ENCODE measurements at regions not wholly inside any gene's neighbourhood (a gene's known extent, or its start where the extent isn't known, plus 50 kb on each side); places are given as distances from the start of the nearest gene placed in this dataset.
A peak's percentile ranks its signal among the peaks of the same experiment; 100 is the strongest.

DNA sequence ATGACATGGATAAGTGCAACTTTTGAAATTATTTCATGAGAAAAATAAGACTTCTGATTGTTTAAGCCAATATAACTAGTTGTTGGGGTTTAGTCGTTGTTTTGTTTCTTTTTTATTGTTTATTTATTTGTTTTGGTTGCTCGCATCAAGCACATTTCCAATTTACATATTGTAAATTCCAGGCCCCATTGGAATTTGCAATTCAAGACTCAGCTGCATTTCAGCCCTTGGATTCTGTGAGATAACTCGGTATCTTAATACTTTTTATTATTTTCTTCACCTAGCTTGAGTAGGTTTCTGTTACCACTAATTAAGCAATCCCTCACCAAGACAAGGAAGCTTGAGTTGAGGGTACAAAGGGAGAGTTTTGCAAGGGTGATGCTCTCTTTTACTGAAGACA is 318.3 kb upstream of the GATB start:
- H3K27ac Mint-ChIP-seq = no peak overlapping the region
- no peaks in the 10 kb centered on the region for H3K36me3 Mint-ChIP-seq (ENCODE audit: low read depth)
- H3K4me1 Mint-ChIP-seq (ENCODE audit: low read depth) = peaks cover 59% of the 10 kb centered on the region
- no peaks in the 10 kb centered on the region for H3K27me3 Mint-ChIP-seq
- no peak overlapping the region for H3K4me3 Mint-ChIP-seq
- H3K9me3 Mint-ChIP-seq = no peaks in the 10 kb centered on the region
- DNase-seq = no peak

DNA sequence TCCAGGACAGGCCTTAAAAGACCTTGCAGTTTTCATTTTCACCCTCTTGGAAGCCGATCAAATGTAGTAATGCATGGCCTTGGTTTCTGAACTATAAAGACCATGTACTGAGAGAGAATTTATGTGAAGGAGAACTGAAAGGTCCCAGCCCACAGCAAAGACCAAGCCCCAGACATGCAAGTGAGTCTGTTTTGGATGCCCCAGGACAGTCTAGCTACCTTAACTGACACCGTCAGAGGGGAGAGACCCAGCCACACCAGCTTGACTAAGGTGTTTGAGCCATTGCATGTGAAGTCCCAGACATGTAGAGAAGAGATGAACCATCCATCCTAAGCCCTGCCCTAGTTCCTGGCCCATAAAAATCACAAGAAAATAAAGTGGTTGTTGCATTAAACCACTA is 316.8 kb upstream of the GATB start:
- H3K27ac Mint-ChIP-seq = no peak overlapping the region
- H3K4me3 Mint-ChIP-seq = no peak overlapping the region
- H3K27me3 Mint-ChIP-seq = no peaks in the 10 kb centered on the region
- DNase-seq = no peak
- no peaks in the 10 kb centered on the region for H3K36me3 Mint-ChIP-seq (ENCODE audit: low read depth)
- H3K9me3 Mint-ChIP-seq = no peaks in the 10 kb centered on the region
- peaks cover 63% of the 10 kb centered on the region for H3K4me1 Mint-ChIP-seq (ENCODE audit: low read depth)

DNA sequence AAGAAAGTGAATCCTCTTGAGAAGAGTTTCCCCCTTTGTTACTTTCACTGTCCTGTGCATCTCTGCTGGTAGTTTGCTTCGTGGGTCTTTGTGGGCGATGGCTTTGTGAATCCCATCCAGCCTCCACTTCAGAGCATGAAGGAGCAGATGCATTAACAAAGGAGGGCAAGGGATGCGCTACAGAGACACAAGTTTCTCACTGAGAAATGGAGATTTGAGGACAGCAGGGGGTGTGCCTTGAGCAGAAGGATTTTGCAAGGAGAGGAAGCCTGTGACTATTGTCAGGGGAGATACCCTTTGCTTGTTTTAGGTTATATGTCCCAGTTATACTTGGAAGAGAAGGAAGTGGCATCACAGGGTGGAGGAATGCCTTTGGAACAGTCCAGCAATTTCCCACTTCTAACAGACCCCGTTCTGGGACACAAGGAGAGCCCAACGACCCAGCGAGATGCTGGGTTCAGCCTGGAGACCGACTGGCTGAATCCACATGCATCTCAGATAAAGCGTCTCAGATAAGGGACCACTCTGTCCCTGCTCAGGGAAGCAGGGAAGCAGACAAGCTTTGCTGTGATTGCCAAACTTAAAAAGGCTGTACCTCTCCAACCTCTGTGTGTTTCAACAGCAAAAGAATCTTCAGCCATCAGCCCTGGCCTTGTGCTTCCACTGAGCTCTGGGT is 314.6 kb upstream of the GATB start:
- Mint-ChIP-seq H3K4me1 (ENCODE audit: low read depth) (peaks cover 48% of the 10 kb centered on the region), H3K27me3 (no peaks in the 10 kb centered on the region), H3K36me3 (ENCODE audit: low read depth) (no peaks in the 10 kb centered on the region), H3K27ac (no peak overlapping the region), H3K4me3 (no peak overlapping the region), H3K9me3 (no peaks in the 10 kb centered on the region)
- DNase-seq = no peak

DNA sequence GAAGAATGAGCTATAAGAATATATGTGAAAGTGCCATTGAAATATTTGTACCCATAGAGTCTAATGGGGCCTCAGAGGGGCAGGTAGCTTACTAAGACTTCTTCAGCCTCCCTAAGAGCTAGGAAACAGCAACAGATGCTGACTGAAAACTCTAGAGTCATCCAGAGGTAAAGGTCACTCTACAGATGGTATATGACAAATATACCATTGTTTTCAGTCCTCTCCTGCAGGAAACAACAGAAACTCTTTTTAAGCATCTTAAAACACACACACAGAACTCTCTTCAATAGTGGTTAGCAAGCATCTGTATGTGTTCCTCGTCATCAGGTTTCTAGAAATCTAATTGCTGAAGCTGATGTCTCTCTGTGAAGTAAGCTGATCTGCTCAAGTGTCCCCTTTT is 313.8 kb upstream of the GATB start:
- H3K9me3 Mint-ChIP-seq = no peaks in the 10 kb centered on the region
- no peak overlapping the region for H3K27ac Mint-ChIP-seq
- DNase-seq = no peak
- peaks cover 39% of the 10 kb centered on the region for H3K4me1 Mint-ChIP-seq (ENCODE audit: low read depth)
- no peak overlapping the region for H3K4me3 Mint-ChIP-seq
- H3K36me3 Mint-ChIP-seq (ENCODE audit: low read depth) = no peaks in the 10 kb centered on the region
- no peaks in the 10 kb centered on the region for H3K27me3 Mint-ChIP-seq

DNA sequence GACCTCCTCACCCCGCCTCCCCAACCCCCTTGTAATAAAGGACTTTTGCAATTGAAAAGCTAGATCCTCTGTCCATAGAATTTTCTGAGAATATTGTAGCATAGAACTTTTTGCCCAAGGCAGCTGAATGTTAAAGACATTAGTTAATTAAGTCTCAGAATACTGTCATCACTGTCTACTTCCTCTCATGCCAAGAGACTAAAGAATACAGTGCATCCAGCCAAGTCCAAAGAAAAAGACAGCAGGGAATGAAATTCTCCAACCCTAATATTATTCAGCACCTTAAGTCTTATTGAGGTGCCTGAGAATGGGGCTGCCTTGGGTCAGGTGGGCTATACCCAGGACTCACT is 313.3 kb upstream of the GATB start:
- H3K36me3 Mint-ChIP-seq (ENCODE audit: low read depth) = no peaks in the 10 kb centered on the region
- no peaks in the 10 kb centered on the region for H3K27me3 Mint-ChIP-seq
- no peak overlapping the region for H3K4me3 Mint-ChIP-seq
- H3K4me1 Mint-ChIP-seq (ENCODE audit: low read depth) = peaks cover 36% of the 10 kb centered on the region
- H3K27ac Mint-ChIP-seq = no peak overlapping the region
- no peak for DNase-seq
- H3K9me3 Mint-ChIP-seq = no peaks in the 10 kb centered on the region

DNA sequence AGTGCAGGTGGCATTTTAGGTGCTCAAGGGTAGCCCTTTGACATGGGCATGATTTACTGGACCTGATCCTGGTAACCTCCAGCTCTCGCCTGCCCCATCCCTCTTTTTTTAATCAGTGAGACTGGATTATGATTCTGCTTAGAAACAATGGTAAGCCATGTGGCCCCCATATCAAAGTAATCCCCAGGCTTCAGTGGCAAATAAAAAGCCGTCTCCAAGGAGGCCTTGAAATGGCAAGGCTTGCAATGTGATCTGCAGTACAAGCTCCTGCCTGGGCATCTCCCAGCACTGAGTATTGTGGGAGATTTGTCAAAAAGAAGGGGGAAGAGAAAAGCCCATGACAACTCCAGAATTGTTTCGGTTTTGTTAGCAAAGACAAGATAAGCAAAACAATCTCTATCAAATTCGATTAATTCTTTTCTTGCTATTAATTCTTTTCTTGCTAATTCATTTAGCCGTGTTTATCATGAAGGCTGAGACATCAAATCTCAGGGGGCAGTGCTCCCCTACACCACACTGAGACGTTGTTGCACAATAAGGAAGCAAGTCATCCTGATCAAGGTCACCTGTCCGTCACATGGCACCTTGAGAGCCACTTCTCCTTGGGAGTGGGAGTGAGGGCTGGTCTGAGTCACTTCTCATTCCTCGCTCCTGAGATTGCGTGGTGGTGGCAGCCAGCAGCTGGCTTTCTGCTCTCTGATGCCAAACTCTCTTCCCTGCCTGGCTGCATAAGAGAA is 312.7 kb upstream of the GATB start:
- no peaks in the 10 kb centered on the region for H3K27me3 Mint-ChIP-seq
- DNase-seq = no peak
- H3K4me1 Mint-ChIP-seq (ENCODE audit: low read depth) = peaks cover 37% of the 10 kb centered on the region
- no peak overlapping the region for H3K4me3 Mint-ChIP-seq
- H3K9me3 Mint-ChIP-seq = no peaks in the 10 kb centered on the region
- H3K36me3 Mint-ChIP-seq (ENCODE audit: low read depth) = no peaks in the 10 kb centered on the region
- H3K27ac Mint-ChIP-seq = no peak overlapping the region

DNA sequence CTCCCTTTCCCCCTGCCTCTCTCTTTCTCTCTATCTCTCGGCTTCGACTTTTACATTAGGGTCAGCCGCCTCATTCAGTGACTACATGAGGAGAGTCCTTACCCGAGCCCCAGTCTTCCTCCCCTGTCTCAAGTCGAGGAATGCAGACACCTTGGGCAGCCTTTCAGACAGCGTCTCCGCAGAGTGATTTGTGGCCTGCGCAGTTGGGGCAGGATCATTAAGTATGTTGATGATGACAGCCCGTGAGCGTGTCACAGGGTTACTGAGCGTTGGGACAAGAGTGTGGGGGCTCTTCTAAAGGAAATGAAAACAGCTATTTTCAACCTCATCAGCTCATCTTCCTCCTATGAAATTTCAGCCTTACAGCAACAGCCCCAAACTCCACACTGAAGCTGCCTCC is 312.1 kb upstream of the GATB start:
- Mint-ChIP-seq H3K9me3 (no peaks in the 10 kb centered on the region), H3K4me1 (ENCODE audit: low read depth) (peaks cover 36% of the 10 kb centered on the region), H3K27ac (no peak overlapping the region), H3K36me3 (ENCODE audit: low read depth) (no peaks in the 10 kb centered on the region), H3K4me3 (no peak overlapping the region), H3K27me3 (no peaks in the 10 kb centered on the region)
- DNase-seq = no peak

DNA sequence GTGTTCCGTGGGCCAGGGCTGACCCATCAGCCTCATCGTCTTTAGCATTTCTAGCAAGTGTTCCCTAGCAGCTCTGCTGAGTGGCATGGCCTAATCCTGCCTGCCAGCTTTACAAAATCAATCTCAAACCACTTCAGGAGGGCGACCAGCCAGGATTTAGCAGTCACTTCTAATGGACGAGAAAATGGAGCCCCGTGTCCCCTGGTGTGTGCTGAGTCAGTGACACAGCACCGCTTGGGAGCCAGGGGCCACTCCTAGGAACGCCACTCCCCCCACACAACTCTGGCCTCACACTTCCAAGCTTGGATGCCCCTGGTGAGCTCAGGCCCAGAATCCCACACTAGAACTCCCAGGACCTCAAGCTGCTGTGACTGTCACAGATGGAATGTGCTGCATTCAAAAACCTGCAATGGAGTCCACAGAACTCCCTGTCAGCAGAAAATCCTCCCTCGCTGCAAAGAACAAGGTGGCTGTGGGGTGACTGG is 311.2 kb upstream of the GATB start:
- Mint-ChIP-seq H3K27me3 (no peaks in the 10 kb centered on the region), H3K4me3 (no peak overlapping the region), H3K36me3 (ENCODE audit: low read depth) (no peaks in the 10 kb centered on the region), H3K9me3 (no peaks in the 10 kb centered on the region), H3K4me1 (ENCODE audit: low read depth) (peaks cover 35% of the 10 kb centered on the region), H3K27ac (no peak overlapping the region)
- no peak for DNase-seq

DNA sequence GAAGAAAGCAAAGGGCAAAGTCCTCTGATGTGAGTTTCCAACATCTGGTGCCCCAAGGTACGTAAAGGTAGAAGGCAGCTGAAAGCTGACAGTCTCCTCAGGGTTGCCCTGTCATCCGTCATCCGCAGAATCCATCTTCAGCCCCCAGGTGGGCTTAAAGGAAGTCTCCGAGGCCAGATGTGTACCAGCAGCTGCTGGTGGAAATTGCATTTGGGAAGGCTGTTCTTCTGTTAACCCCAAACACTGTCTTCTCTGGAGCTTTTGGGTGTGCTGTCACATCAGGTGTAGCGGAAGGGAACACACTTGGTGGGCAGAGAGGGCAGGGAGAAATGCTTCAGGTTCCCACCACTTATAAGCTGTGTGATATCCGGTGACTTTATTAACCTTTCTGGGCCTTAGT is 310.0 kb upstream of the GATB start:
- Mint-ChIP-seq H3K4me1 (ENCODE audit: low read depth) (peaks cover 35% of the 10 kb centered on the region), H3K27ac (no peak overlapping the region), H3K4me3 (no peak overlapping the region), H3K9me3 (no peaks in the 10 kb centered on the region), H3K36me3 (ENCODE audit: low read depth) (no peaks in the 10 kb centered on the region), H3K27me3 (no peaks in the 10 kb centered on the region)
- DNase-seq = no peak

DNA sequence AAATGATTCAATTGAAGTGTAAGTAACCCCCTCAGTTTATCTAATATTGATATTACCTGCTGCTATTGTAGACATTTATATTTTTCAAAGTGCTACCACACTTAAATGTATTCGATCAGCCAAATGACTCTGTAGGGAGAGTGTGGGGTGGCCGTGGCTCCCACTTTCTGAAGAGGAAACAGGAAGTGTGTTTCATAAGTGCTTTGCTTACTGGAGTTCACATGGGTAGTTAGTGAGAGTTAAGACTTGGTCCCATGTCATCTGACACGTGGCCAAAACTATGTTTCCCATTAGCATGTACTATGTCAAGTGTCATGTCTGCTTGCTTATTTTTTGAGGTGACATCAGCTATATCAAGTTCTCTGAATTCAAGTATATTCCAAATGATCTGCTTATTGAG is 308.1 kb upstream of the GATB start:
- DNase-seq = no peak
- no peaks in the 10 kb centered on the region for H3K36me3 Mint-ChIP-seq (ENCODE audit: low read depth)
- no peaks in the 10 kb centered on the region for H3K9me3 Mint-ChIP-seq
- H3K27ac Mint-ChIP-seq = no peak overlapping the region
- peaks cover 32% of the 10 kb centered on the region for H3K4me1 Mint-ChIP-seq (ENCODE audit: low read depth)
- no peak overlapping the region for H3K4me3 Mint-ChIP-seq
- no peaks in the 10 kb centered on the region for H3K27me3 Mint-ChIP-seq

DNA sequence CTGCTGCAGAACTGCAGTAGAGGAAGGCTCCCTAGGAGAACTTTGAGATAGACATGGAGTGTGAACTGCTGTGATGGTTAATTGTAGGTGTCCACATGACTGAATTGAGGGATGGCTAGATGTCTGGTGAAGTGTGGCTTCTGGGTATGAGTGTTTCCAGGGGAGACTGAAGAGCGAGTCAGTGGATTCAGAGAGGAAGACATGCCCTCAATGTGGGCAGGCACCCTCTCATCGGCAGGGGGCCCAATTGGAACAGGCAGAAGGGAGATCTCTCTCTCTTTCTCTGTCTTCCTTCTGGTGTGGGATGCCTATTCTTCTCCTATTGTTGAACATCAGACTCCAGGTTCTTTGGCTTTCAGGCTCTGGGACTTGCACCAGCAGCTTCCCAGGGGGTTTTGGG is 304.7 kb upstream of the GATB start:
- H3K27ac Mint-ChIP-seq = no peak overlapping the region
- no peaks in the 10 kb centered on the region for H3K27me3 Mint-ChIP-seq
- peaks cover 36% of the 10 kb centered on the region for H3K4me1 Mint-ChIP-seq (ENCODE audit: low read depth)
- no peaks in the 10 kb centered on the region for H3K9me3 Mint-ChIP-seq
- H3K4me3 Mint-ChIP-seq = no peak overlapping the region
- H3K36me3 Mint-ChIP-seq (ENCODE audit: low read depth) = no peaks in the 10 kb centered on the region
- DNase-seq = no peak

DNA sequence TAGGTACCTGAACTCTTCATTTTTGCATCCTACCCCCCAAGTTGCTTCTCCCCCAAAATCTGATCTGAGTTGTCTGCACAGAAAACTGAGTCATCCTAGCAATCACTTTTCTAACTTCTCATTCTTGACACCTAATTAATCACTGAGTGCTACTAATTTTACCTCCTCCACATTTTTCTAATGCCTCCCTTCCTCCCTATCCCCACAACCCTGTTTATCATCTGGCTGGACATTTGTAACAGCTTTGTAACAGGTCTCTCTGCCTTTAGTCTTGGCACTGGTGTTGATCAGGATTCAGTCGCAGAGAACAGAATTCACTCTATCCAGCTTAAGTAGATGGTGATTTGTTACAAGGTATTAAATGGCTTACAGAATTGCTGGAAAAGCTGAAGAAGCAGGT is 303.9 kb upstream of the GATB start:
- Mint-ChIP-seq H3K36me3 (ENCODE audit: low read depth) (no peaks in the 10 kb centered on the region), H3K27ac (no peak overlapping the region), H3K4me3 (no peak overlapping the region), H3K27me3 (no peaks in the 10 kb centered on the region), H3K4me1 (ENCODE audit: low read depth) (peaks cover 35% of the 10 kb centered on the region), H3K9me3 (no peaks in the 10 kb centered on the region)
- no peak for DNase-seq

DNA sequence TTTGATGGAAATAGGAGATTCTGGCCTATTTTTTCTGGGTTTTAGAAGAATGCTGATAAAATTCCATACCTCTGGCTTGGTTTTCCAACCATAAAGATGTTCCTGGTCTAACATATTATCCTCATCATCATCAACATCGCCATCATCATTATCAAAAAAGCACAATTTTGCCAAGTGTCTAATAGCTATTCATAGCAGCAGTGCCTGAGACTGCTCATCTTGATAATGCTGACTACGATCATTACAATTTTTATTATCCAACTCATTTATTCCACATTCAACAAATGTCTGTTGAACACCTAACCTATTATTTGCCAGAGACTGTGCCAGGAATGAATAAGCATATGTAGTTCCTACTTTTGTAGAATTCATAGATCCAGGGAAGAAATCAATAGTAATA is 303.5 kb upstream of the GATB start:
- Mint-ChIP-seq H3K4me3 (no peak overlapping the region), H3K27ac (no peak overlapping the region), H3K27me3 (no peaks in the 10 kb centered on the region)

DNA sequence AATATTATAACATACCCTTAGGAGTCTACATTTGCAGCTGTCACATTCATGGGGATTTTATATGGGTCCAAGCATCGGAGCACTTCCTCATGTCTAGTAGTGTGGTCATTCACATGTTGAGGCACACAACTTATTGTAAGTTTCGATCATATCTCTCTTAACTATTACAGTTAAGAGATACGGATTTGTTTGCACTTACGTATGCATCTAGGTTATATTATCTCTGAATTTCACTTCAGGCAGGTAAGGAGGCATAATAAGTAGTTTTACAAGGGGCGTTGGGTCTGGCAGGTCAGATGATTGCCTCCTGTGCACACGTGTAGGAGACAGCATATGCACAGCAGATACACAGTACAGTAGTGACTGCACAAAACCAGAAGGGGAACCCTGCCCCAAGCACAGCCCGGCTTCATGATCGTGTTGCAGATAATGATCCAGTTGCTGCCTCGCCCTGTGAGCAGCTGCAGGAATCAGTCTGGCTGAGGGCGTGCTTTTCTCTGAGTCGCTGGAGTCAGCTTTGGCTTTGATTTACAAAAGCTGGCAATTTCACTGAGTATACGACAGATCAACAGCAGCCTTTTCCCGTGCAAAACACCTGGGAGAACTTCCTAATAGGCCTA is 302.9 kb upstream of the GATB start:
- Mint-ChIP-seq H3K27ac (no peak overlapping the region), H3K4me3 (no peak overlapping the region), H3K36me3 (ENCODE audit: low read depth) (no peaks in the 10 kb centered on the region), H3K9me3 (no peaks in the 10 kb centered on the region), H3K27me3 (no peaks in the 10 kb centered on the region), H3K4me1 (ENCODE audit: low read depth) (peaks cover 31% of the 10 kb centered on the region)
- DNase-seq = peak; percentile 37

More for the DNA sequence above, 303.5 kb upstream of the GATB start:
- no peak for DNase-seq
- Mint-ChIP-seq H3K36me3 (ENCODE audit: low read depth) (no peaks in the 10 kb centered on the region), H3K4me1 (ENCODE audit: low read depth) (peaks cover 35% of the 10 kb centered on the region), H3K9me3 (no peaks in the 10 kb centered on the region)

DNA sequence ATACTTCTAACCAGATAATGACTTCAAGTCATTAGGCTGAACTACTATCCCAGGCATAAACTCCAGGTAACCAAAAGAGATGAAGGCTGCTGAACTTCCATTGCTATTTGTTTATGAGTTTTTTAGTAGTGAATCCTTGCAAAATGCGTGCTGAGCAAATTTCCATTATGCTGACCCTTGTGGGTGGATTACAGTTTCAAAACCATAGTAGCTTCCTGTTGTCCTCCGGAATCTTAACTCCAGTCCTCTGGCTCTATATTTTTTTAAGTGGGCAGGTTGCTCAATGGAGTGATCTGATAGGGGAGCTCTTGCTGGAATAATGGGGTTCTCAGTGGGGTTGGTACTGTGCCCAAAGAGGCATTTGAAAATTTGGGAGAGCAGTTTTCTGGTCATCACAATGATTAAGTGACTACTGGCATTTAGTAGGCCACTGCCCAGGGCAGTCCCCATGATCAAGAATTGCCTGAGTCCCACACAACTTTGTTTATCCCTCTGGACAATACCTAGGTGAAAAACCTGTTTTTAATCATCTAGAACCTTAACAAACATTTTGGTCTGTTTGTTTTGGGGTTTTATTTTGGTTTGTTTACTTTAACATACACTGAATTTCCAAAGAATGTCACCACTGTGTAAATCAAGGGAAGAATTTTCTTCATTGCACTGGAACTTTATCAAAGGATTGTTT is 302.3 kb upstream of the GATB start:
- Mint-ChIP-seq H3K9me3 (peaks cover 5% of the 10 kb centered on the region), H3K27me3 (no peaks in the 10 kb centered on the region), H3K4me3 (no peak overlapping the region), H3K4me1 (ENCODE audit: low read depth) (peaks cover 26% of the 10 kb centered on the region), H3K36me3 (ENCODE audit: low read depth) (no peaks in the 10 kb centered on the region), H3K27ac (no peak overlapping the region)
- no peak for DNase-seq
